ENCODE measurements at regions not wholly inside any gene's neighbourhood (a gene's known extent, or its start where the extent isn't known, plus 50 kb on each side); places are given as distances from the start of the nearest gene placed in this dataset.
"Not testable (repeated sequence)": the region's sequence is repeated elsewhere in the genome, so short reads cannot be mapped to it uniquely, and the experiment has no call there.

- DNase-seq = no peak
- H3K27ac ChIP-seq (ENCODE audit: low read length) = no peak overlapping the region
- 92% methylated on average over 2 of the region's 7 CpGs for WGBS (ENCODE audit: insufficient coverage, low lambda C conversion rate)
- H3K4me1 ChIP-seq (ENCODE audit: control insufficient read depth, insufficient read depth, low read length) = peaks cover 20% of the 10 kb centered on the region
- H3K36me3 ChIP-seq (ENCODE audit: control insufficient read depth, insufficient read depth, low read length) = no peaks in the 10 kb centered on the region
- no peaks in the 10 kb centered on the region for H3K9me3 ChIP-seq (ENCODE audit: control insufficient read depth, low read depth, low read length)
- H3K4me3 ChIP-seq (ENCODE audit: low read length) = no peak overlapping the region
- no peaks in the 10 kb centered on the region for H3K27me3 ChIP-seq (ENCODE audit: control insufficient read depth, insufficient read depth, low read length)
These were observed 73.4 kb upstream of the PKN2 start for GRCh38 chr1:88610687-88611086.

GRCh38 chr1:88612292-88612691 is 71.8 kb upstream of the PKN2 start:
- Histone ChIP-seq H3K4me1 (ENCODE audit: control insufficient read depth, insufficient read depth, low read length) (peaks cover 20% of the 10 kb centered on the region), H3K36me3 (ENCODE audit: control insufficient read depth, insufficient read depth, low read length) (no peaks in the 10 kb centered on the region), H3K9me3 (ENCODE audit: control insufficient read depth, low read depth, low read length) (no peaks in the 10 kb centered on the region), H3K27ac (ENCODE audit: low read length) (peak overlapping the region; percentile 72), H3K4me3 (ENCODE audit: low read length) (no peak overlapping the region), H3K27me3 (ENCODE audit: control insufficient read depth, insufficient read depth, low read length) (no peaks in the 10 kb centered on the region)
- DNase-seq = peak; percentile 75 to 90
- WGBS (ENCODE audit: insufficient coverage, low lambda C conversion rate) = no CpG with 5 or more reads among the region's 2 CpGs

- Histone ChIP-seq H3K4me1 (ENCODE audit: control insufficient read depth, insufficient read depth, low read length) (peaks cover 20% of the 10 kb centered on the region), H3K27me3 (ENCODE audit: control insufficient read depth, insufficient read depth, low read length) (no peaks in the 10 kb centered on the region), H3K4me3 (ENCODE audit: low read length) (no peak overlapping the region), H3K36me3 (ENCODE audit: control insufficient read depth, insufficient read depth, low read length) (no peaks in the 10 kb centered on the region), H3K27ac (ENCODE audit: low read length) (peak overlapping the region; percentile 89), H3K9me3 (ENCODE audit: control insufficient read depth, low read depth, low read length) (no peaks in the 10 kb centered on the region)
- 20% methylated on average over 2 of the region's 6 CpGs for WGBS (ENCODE audit: insufficient coverage, low lambda C conversion rate)
- peak; percentile 79 to 96 for DNase-seq
These were observed 71.3 kb upstream of the PKN2 start for GRCh38 chr1:88612773-88613172.

- H3K36me3 ChIP-seq (ENCODE audit: control insufficient read depth, insufficient read depth, low read length) = no peaks in the 10 kb centered on the region
- no peak overlapping the region for H3K27ac ChIP-seq (ENCODE audit: low read length)
- H3K4me1 ChIP-seq (ENCODE audit: control insufficient read depth, insufficient read depth, low read length) = peaks cover 7% of the 10 kb centered on the region
- peaks cover 7% of the 10 kb centered on the region for H3K9me3 ChIP-seq (ENCODE audit: control insufficient read depth, low read depth, low read length)
- H3K4me3 ChIP-seq (ENCODE audit: low read length) = no peak overlapping the region
- DNase-seq = no peak
- H3K27me3 ChIP-seq (ENCODE audit: control insufficient read depth, insufficient read depth, low read length) = no peaks in the 10 kb centered on the region
- no CpG with 5 or more reads among the region's 2 CpGs for WGBS (ENCODE audit: insufficient coverage, low lambda C conversion rate)
These were observed 65.7 kb upstream of the PKN2 start for GRCh38 chr1:88618331-88618730.

GRCh38 chr1:88623101-88623500 is 61.0 kb upstream of the PKN2 start:
- not testable (repeated sequence) for H3K9me3 ChIP-seq (ENCODE audit: control insufficient read depth, low read depth, low read length); H3K36me3 ChIP-seq (ENCODE audit: control insufficient read depth, insufficient read depth, low read length); H3K27me3 ChIP-seq (ENCODE audit: control insufficient read depth, insufficient read depth, low read length); H3K4me1 ChIP-seq (ENCODE audit: control insufficient read depth, insufficient read depth, low read length); H3K27ac ChIP-seq (ENCODE audit: low read length); H3K4me3 ChIP-seq (ENCODE audit: low read length); DNase-seq
- WGBS (ENCODE audit: insufficient coverage, low lambda C conversion rate) = 67% methylated on average over 1 of the region's 1 CpG
